ENCODE measurements at regions not wholly inside any gene's neighbourhood (a gene's known extent, or its start where the extent isn't known, plus 50 kb on each side); places are given as distances from the start of the nearest gene placed in this dataset.

DNA sequence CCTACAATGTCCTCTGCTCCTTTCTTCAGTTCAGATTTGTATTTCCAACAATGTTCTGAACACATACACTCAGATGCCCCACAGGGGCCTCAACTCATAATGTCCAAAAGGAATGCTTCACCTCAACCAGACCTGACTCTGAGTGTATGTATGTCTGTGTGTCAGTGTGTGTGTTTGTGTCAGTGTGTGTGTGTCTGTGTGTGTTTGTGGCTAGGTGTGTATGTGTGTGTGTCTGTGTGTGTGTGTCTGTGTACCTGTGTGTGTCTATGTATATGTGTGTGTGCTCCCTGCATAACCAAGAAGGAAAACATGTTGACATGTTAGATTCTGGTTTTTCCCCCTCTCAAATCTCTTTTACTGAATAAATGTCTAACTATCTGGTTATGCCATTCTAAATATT lies 87.3 kb upstream of the PCSK1 start:
- H3K4me3 Mint-ChIP-seq (ENCODE audit: unreplicated experiment): no peak overlapping the region
- H3K27me3 Mint-ChIP-seq (ENCODE audit: insufficient read depth, unreplicated experiment): peaks cover 21% of the 10 kb centered on the region
- no peaks in the 10 kb centered on the region for H3K36me3 Mint-ChIP-seq (ENCODE audit: insufficient read depth, unreplicated experiment)
- DNase-seq: no peak
- no peak overlapping the region for H3K27ac Mint-ChIP-seq (ENCODE audit: unreplicated experiment)
- ChIA-PET POLR2A (no interaction called here), CTCF (no interaction called here)
- intact Hi-C loops (cut with micrococcal nuclease; ENCODE audit: unreplicated experiment): no loop called here
- Histone ChIP-seq H3K9me3 (no peaks in the 10 kb centered on the region), H3K27me3 (replicated peaks; ENCODE audit: control insufficient read depth, insufficient read depth, low read length) (no peaks in the 10 kb centered on the region), H3K36me3 (ENCODE audit: control insufficient read depth, insufficient read depth, low read length) (no peaks in the 10 kb centered on the region), H3K4me3 (ENCODE audit: low read depth, low read length) (no peak overlapping the region), H3K4me1 (no peaks in the 10 kb centered on the region)
- no peaks in the 10 kb centered on the region for H3K4me1 Mint-ChIP-seq (ENCODE audit: low read depth, unreplicated experiment)
- TF ChIP-seq, protein P1, sequence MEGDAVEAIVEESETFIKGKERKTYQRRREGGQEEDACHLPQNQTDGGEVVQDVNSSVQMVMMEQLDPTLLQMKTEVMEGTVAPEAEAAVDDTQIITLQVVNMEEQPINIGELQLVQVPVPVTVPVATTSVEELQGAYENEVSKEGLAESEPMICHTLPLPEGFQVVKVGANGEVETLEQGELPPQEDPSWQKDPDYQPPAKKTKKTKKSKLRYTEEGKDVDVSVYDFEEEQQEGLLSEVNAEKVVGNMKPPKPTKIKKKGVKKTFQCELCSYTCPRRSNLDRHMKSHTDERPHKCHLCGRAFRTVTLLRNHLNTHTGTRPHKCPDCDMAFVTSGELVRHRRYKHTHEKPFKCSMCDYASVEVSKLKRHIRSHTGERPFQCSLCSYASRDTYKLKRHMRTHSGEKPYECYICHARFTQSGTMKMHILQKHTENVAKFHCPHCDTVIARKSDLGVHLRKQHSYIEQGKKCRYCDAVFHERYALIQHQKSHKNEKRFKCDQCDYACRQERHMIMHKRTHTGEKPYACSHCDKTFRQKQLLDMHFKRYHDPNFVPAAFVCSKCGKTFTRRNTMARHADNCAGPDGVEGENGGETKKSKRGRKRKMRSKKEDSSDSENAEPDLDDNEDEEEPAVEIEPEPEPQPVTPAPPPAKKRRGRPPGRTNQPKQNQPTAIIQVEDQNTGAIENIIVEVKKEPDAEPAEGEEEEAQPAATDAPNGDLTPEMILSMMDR (IDR thresholded peaks at IDR 0.05; ENCODE audit: insufficient read depth in 1 of 2, low read depth in 1 of 2, low read length in 1 of 2, severe bottlenecking in 1 of 2, unreplicated experiment in 1 of 2): no peak
- BruUV-seq (replicated peaks): no TSS peak
- no peaks in the 10 kb centered on the region for H3K9me3 Mint-ChIP-seq (ENCODE audit: unreplicated experiment)

GRCh38 chr5:96522635-96523355 lies 89.7 kb upstream of the PCSK1 start:
- H3K4me3 Mint-ChIP-seq (ENCODE audit: unreplicated experiment): no peak overlapping the region
- H3K27me3 Mint-ChIP-seq (ENCODE audit: insufficient read depth, unreplicated experiment): peaks cover 16% of the 10 kb centered on the region
- no peak for DNase-seq
- H3K36me3 Mint-ChIP-seq (ENCODE audit: insufficient read depth, unreplicated experiment): no peaks in the 10 kb centered on the region
- intact Hi-C loops (cut with micrococcal nuclease; ENCODE audit: unreplicated experiment): no loop called here
- no peaks in the 10 kb centered on the region for H3K9me3 Mint-ChIP-seq (ENCODE audit: unreplicated experiment)
- ChIA-PET CTCF (no interaction called here), POLR2A (no interaction called here)
- BruUV-seq (replicated peaks): no TSS peak
- no peaks in the 10 kb centered on the region for H3K36me3 ChIP-seq (ENCODE audit: control insufficient read depth, insufficient read depth, low read length)
- H3K4me3 ChIP-seq (ENCODE audit: low read depth, low read length): no peak overlapping the region
- TF ChIP-seq, protein P1 (IDR thresholded peaks at IDR 0.05; ENCODE audit: insufficient read depth in 1 of 2, low read depth in 1 of 2, low read length in 1 of 2, severe bottlenecking in 1 of 2, unreplicated experiment in 1 of 2): no peak
- H3K27ac Mint-ChIP-seq (ENCODE audit: unreplicated experiment): no peak overlapping the region
- H3K4me1 ChIP-seq: no peaks in the 10 kb centered on the region
- H3K27me3 ChIP-seq (replicated peaks; ENCODE audit: control insufficient read depth, insufficient read depth, low read length): no peaks in the 10 kb centered on the region
- no peaks in the 10 kb centered on the region for H3K9me3 ChIP-seq
- no peaks in the 10 kb centered on the region for H3K4me1 Mint-ChIP-seq (ENCODE audit: low read depth, unreplicated experiment)

DNA sequence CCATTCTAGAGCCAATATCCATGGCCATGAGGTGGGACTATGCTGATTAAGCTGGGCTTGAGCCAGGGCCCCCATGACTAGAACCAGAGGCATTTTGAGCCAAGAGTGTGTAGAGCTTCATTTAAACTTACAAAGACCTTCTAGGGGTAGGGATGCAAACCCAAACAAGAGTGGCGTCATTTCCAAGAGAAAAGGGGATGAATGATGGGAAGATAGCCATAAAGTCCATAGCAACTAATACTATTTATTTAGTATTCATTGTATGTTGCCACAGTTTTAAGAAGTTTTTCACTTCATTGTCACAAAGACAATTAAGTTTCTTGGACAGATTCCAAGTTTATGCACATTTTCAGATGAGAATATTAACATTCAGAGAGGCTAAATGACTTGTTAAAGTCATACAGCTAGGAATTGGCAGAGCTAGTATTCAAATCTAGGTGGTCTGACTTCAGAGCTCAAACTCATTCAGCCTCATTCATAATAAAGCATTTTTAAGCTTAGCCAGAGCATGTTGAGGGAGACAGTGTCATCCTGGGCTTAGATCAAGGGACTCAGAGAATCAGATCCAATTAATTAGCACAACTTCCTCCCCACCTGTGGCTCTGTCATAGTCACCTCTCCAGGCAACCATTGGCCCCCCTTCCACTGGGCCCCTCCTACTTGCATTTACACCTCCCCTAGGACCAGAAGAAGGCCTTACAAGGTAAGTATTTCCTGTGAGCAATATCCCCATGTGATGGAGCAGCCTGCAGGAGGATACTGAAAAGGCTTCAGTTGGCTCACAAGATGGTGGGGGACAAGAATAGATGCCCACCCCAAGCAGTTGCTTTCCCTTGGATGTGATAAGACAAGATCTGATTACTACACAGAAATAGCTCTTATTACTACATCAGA lies 95.0 kb upstream of the PCSK1 start:
- H3K27me3 Mint-ChIP-seq (ENCODE audit: insufficient read depth, unreplicated experiment): peaks cover 6% of the 10 kb centered on the region
- Histone ChIP-seq H3K27me3 (replicated peaks; ENCODE audit: control insufficient read depth, insufficient read depth, low read length) (no peaks in the 10 kb centered on the region), H3K4me1 (no peaks in the 10 kb centered on the region), H3K4me3 (ENCODE audit: low read depth, low read length) (no peak overlapping the region), H3K36me3 (ENCODE audit: control insufficient read depth, insufficient read depth, low read length) (no peaks in the 10 kb centered on the region), H3K9me3 (no peaks in the 10 kb centered on the region)
- H3K4me3 Mint-ChIP-seq (ENCODE audit: unreplicated experiment): no peak overlapping the region
- POLR2A ChIA-PET: no interaction called here
- no peak for DNase-seq
- H3K4me1 Mint-ChIP-seq (ENCODE audit: low read depth, unreplicated experiment): no peaks in the 10 kb centered on the region
- CTCF ChIA-PET: no interaction called here
- no peaks in the 10 kb centered on the region for H3K9me3 Mint-ChIP-seq (ENCODE audit: unreplicated experiment)
- no TSS peak for BruUV-seq (replicated peaks)
- TF ChIP-seq, protein P1 (IDR thresholded peaks at IDR 0.05; ENCODE audit: insufficient read depth in 1 of 2, low read depth in 1 of 2, low read length in 1 of 2, severe bottlenecking in 1 of 2, unreplicated experiment in 1 of 2): no peak
- intact Hi-C loops (cut with micrococcal nuclease; ENCODE audit: unreplicated experiment): no loop called here
- H3K36me3 Mint-ChIP-seq (ENCODE audit: insufficient read depth, unreplicated experiment): no peaks in the 10 kb centered on the region
- H3K27ac Mint-ChIP-seq (ENCODE audit: unreplicated experiment): no peak overlapping the region
